Activated T-cell treated with anti-CD3 and anti-CD28 coated beads, Interleukin-2, amount 50 U/mL, for 4 hours (primary cell): ENCODE measurements at regions not wholly inside any gene's neighbourhood (a gene's known extent, or its start where the extent isn't known, plus 50 kb on each side); places are given as distances from the start of the nearest gene placed in this dataset.

Source experiments
- ATAC-seq, 2 donors: fragments of 200-7000 bp; cut with Tn5 transposase; one replicate each; pipeline ENCODE4 v1.10.0; 2021
- DNase-seq: peaks from one replicate; pipeline ENCODE4 v3.0.0-alpha.2; 2020
- H3K27me3 Mint-ChIP-seq: one replicate; pipeline ENCODE4 v1.8.0; 2021; ENCODE audit warnings: low read depth, mixed read lengths
- H3K36me3 Mint-ChIP-seq: one replicate; pipeline ENCODE4 v1.8.0; 2022; ENCODE audit warnings: mixed read lengths; ENCODE audit not compliant: insufficient read depth
- H3K4me1 Mint-ChIP-seq: one replicate; pipeline ENCODE4 v1.8.0; 2021; ENCODE audit warnings: low read depth, mixed read lengths
- H3K4me3 Mint-ChIP-seq: one replicate; pipeline ENCODE4 v1.8.0; 2021; ENCODE audit warnings: mild to moderate bottlenecking, moderate library complexity, mixed read lengths
- H3K9me3 Mint-ChIP-seq: one replicate; pipeline ENCODE4 v1.8.0; 2021; ENCODE audit warnings: mixed read lengths

GRCh38 chr7:155998766-155999630, 186.7 kb upstream of the SHH start:
- peaks cover 32% of the 10 kb centered on the region for H3K27me3 Mint-ChIP-seq
- peaks cover 28% of the 10 kb centered on the region for H3K4me1 Mint-ChIP-seq
- no peak for ATAC-seq
- no peak overlapping the region for H3K4me3 Mint-ChIP-seq
- no peaks in the 10 kb centered on the region for H3K36me3 Mint-ChIP-seq
- H3K9me3 Mint-ChIP-seq = no peaks in the 10 kb centered on the region
- no peak for DNase-seq

GRCh38 chr7:155998328-155998691, 186.0 kb upstream of the SHH start:
- Mint-ChIP-seq H3K4me1 (peaks cover 28% of the 10 kb centered on the region), H3K36me3 (no peaks in the 10 kb centered on the region), H3K4me3 (no peak overlapping the region), H3K9me3 (no peaks in the 10 kb centered on the region), H3K27me3 (peaks cover 31% of the 10 kb centered on the region)
- ATAC-seq = peak; percentile 47 to 49
- DNase-seq = no peak

GRCh38 chr7:155997431-155998327, 185.4 kb upstream of the SHH start:
- H3K27me3 Mint-ChIP-seq = peaks cover 31% of the 10 kb centered on the region
- ATAC-seq = peak; percentile 9 to 21

GRCh38 chr7:155996718-155997280, 184.5 kb upstream of the SHH start:
- peaks cover 28% of the 10 kb centered on the region for H3K4me1 Mint-ChIP-seq
- H3K36me3 Mint-ChIP-seq = no peaks in the 10 kb centered on the region
- no peak for ATAC-seq

More at GRCh38 chr7:155997431-155998327, 185.4 kb upstream of the SHH start:
- Mint-ChIP-seq H3K4me3 (no peak overlapping the region), H3K9me3 (no peaks in the 10 kb centered on the region), H3K4me1 (peaks cover 28% of the 10 kb centered on the region), H3K36me3 (no peaks in the 10 kb centered on the region)
- no peak for DNase-seq

GRCh38 chr7:155995183-155995612, 182.9 kb upstream of the SHH start:
- Mint-ChIP-seq H3K4me1 (peaks cover 28% of the 10 kb centered on the region), H3K36me3 (no peaks in the 10 kb centered on the region), H3K4me3 (no peak overlapping the region), H3K9me3 (no peaks in the 10 kb centered on the region), H3K27me3 (peaks cover 20% of the 10 kb centered on the region)
- DNase-seq = no peak
- no peak for ATAC-seq

More at GRCh38 chr7:155996718-155997280, 184.5 kb upstream of the SHH start:
- no peak overlapping the region for H3K4me3 Mint-ChIP-seq
- peaks cover 29% of the 10 kb centered on the region for H3K27me3 Mint-ChIP-seq
- no peaks in the 10 kb centered on the region for H3K9me3 Mint-ChIP-seq
- DNase-seq = no peak

GRCh38 chr7:155994279-155994811, 182.1 kb upstream of the SHH start:
- no peak overlapping the region for H3K4me3 Mint-ChIP-seq
- DNase-seq (no peak), ATAC-seq (no peak)
- no peaks in the 10 kb centered on the region for H3K36me3 Mint-ChIP-seq
- peaks cover 3% of the 10 kb centered on the region for H3K9me3 Mint-ChIP-seq
- H3K4me1 Mint-ChIP-seq = peaks cover 28% of the 10 kb centered on the region
- H3K27me3 Mint-ChIP-seq = peaks cover 18% of the 10 kb centered on the region

GRCh38 chr7:155993420-155994278, 181.4 kb upstream of the SHH start:
- Mint-ChIP-seq H3K9me3 (peaks cover 5% of the 10 kb centered on the region), H3K27me3 (peaks cover 18% of the 10 kb centered on the region), H3K4me3 (no peak overlapping the region), H3K4me1 (peaks cover 28% of the 10 kb centered on the region), H3K36me3 (no peaks in the 10 kb centered on the region)
- ATAC-seq (no peak), DNase-seq (no peak)

GRCh38 chr7:155992974-155993373, 180.7 kb upstream of the SHH start:
- H3K4me3 Mint-ChIP-seq = no peak overlapping the region
- no peak for ATAC-seq
- no peak for DNase-seq
- H3K27me3 Mint-ChIP-seq = peaks cover 16% of the 10 kb centered on the region
- H3K4me1 Mint-ChIP-seq = peaks cover 24% of the 10 kb centered on the region
- no peaks in the 10 kb centered on the region for H3K36me3 Mint-ChIP-seq
- peaks cover 5% of the 10 kb centered on the region for H3K9me3 Mint-ChIP-seq

- peaks cover 20% of the 10 kb centered on the region for H3K4me1 Mint-ChIP-seq
Measured at GRCh38 chr7:155992538-155992937, 180.3 kb upstream of the SHH start.

GRCh38 chr7:155992107-155992506, 179.8 kb upstream of the SHH start:
- ATAC-seq = no peak
- H3K9me3 Mint-ChIP-seq = peaks cover 5% of the 10 kb centered on the region
- no peak overlapping the region for H3K4me3 Mint-ChIP-seq
- DNase-seq = no peak
- peaks cover 16% of the 10 kb centered on the region for H3K4me1 Mint-ChIP-seq
- peaks cover 10% of the 10 kb centered on the region for H3K27me3 Mint-ChIP-seq
- H3K36me3 Mint-ChIP-seq = no peaks in the 10 kb centered on the region

More at GRCh38 chr7:155992538-155992937, 180.3 kb upstream of the SHH start:
- Mint-ChIP-seq H3K9me3 (peaks cover 5% of the 10 kb centered on the region), H3K4me3 (no peak overlapping the region), H3K27me3 (peaks cover 14% of the 10 kb centered on the region), H3K36me3 (no peaks in the 10 kb centered on the region)
- DNase-seq (no peak), ATAC-seq (peak in 1 of 2 donors; percentile 47)

- ATAC-seq (no peak), DNase-seq (no peak)
- no peak overlapping the region for H3K4me3 Mint-ChIP-seq
- peaks cover 5% of the 10 kb centered on the region for H3K9me3 Mint-ChIP-seq
- H3K36me3 Mint-ChIP-seq = no peaks in the 10 kb centered on the region
- peaks cover 10% of the 10 kb centered on the region for H3K4me1 Mint-ChIP-seq
- H3K27me3 Mint-ChIP-seq = peaks cover 6% of the 10 kb centered on the region
Measured at GRCh38 chr7:155991470-155991869, 179.2 kb upstream of the SHH start.

- no peaks in the 10 kb centered on the region for H3K4me1 Mint-ChIP-seq
- ATAC-seq = no peak
- H3K4me3 Mint-ChIP-seq = no peak overlapping the region
- peaks cover 5% of the 10 kb centered on the region for H3K9me3 Mint-ChIP-seq
- DNase-seq = no peak
- H3K36me3 Mint-ChIP-seq = no peaks in the 10 kb centered on the region
- peaks cover 6% of the 10 kb centered on the region for H3K27me3 Mint-ChIP-seq
Measured at GRCh38 chr7:155988416-155988815, 176.2 kb upstream of the SHH start.

GRCh38 chr7:155987681-155988235, 175.5 kb upstream of the SHH start:
- Mint-ChIP-seq H3K9me3 (peaks cover 5% of the 10 kb centered on the region), H3K27me3 (peaks cover 6% of the 10 kb centered on the region), H3K4me1 (no peaks in the 10 kb centered on the region), H3K4me3 (no peak overlapping the region), H3K36me3 (no peaks in the 10 kb centered on the region)
- ATAC-seq (no peak), DNase-seq (no peak)
